Tibial artery (tissue), 4 donors: ENCODE measurements at regions not wholly inside any gene's neighbourhood (a gene's known extent, or its start where the extent isn't known, plus 50 kb on each side); places are given as distances from the start of the nearest gene placed in this dataset.

ENCODE experiments used
- DNase-seq, 2 donors: peaks; one replicate each; pipeline ENCODE4 v3.0.0-alpha.2; 2019
- H3K27ac ChIP-seq, 2 donors: fragments of 200-600 bp; sonication (generic) in 1 of 2; 1 replicate in 1 of 2; 2 replicates in 1 of 2; pipeline ENCODE4 v1.5.1; 2018 to 2019; ENCODE audit warnings: mild to moderate bottlenecking in 1 of 2
- H3K27me3 ChIP-seq, 2 donors: fragments of 200-600 bp; sonication (generic) in 1 of 2; one replicate each; pipeline versions ENCODE4 v1.5.1 to v1.6.0; 2016 to 2019
- H3K36me3 ChIP-seq, 3 donors: fragments of 200-600 bp; sonication (generic) in 2 of 3; one replicate each; pipeline ENCODE4 v1.5.1; 2016 to 2019; ENCODE audit warnings: mild to moderate bottlenecking in 2 of 3
- H3K4me1 ChIP-seq, 4 donors: fragments of 200-600 bp; sonication (generic) in 2 of 4; 1 replicate in 3 of 4; 2 replicates in 1 of 4; pipeline ENCODE4 v1.5.1; 2016 to 2019
- H3K4me3 ChIP-seq, 2 donors: fragments of 200-600 bp; sonication (generic) in 1 of 2; 1 replicate in 1 of 2; 2 replicates in 1 of 2; pipeline ENCODE4 v1.5.1; 2018 to 2019; ENCODE audit warnings: mild to moderate bottlenecking in 2 of 2
- H3K9me3 ChIP-seq, 3 donors: fragments of 200-600 bp; sonication (generic) in 1 of 3; one replicate each; pipeline ENCODE4 v1.5.1; 2016 to 2019
- intact Hi-C: fragments of 100-400 bp; cut with DNase I; formaldehyde crosslinking; loops from one replicate; pipeline ENCODE4 v1.15.0; 2023; ENCODE audit warnings: low total_unique reads
- TF ChIP-seq, protein P1 (sequence below), 2 experiments: fragments of 200-600 bp in 1 of 2; fragments of 450-650 bp in 1 of 2; IDR thresholded peaks; one replicate each; pipeline ENCODE4 v1.5.1; 2017 to 2019; ENCODE audit warnings: antibody characterized with exemption in 2 of 2, mild to moderate bottlenecking in 1 of 2, moderate library complexity in 1 of 2

- TF ChIP-seq, protein P1, sequence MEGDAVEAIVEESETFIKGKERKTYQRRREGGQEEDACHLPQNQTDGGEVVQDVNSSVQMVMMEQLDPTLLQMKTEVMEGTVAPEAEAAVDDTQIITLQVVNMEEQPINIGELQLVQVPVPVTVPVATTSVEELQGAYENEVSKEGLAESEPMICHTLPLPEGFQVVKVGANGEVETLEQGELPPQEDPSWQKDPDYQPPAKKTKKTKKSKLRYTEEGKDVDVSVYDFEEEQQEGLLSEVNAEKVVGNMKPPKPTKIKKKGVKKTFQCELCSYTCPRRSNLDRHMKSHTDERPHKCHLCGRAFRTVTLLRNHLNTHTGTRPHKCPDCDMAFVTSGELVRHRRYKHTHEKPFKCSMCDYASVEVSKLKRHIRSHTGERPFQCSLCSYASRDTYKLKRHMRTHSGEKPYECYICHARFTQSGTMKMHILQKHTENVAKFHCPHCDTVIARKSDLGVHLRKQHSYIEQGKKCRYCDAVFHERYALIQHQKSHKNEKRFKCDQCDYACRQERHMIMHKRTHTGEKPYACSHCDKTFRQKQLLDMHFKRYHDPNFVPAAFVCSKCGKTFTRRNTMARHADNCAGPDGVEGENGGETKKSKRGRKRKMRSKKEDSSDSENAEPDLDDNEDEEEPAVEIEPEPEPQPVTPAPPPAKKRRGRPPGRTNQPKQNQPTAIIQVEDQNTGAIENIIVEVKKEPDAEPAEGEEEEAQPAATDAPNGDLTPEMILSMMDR (IDR thresholded peaks at IDR 0.05): no peak
- H3K4me3 ChIP-seq: no peak overlapping the region
- H3K9me3 ChIP-seq: no peaks in the 10 kb centered on the region
- no peak for DNase-seq
- intact Hi-C loops: no loop called here
- no peaks in the 10 kb centered on the region for H3K36me3 ChIP-seq
- no peaks in the 10 kb centered on the region for H3K4me1 ChIP-seq
- no peak overlapping the region for H3K27ac ChIP-seq
- H3K27me3 ChIP-seq: no peaks in the 10 kb centered on the region
These were observed 171.9 kb upstream of the RHOBTB1 start for GRCh38 chr10:61115897-61116296.

- Histone ChIP-seq H3K27me3 (no peaks in the 10 kb centered on the region), H3K4me1 (no peaks in the 10 kb centered on the region), H3K27ac (no peak overlapping the region), H3K36me3 (no peaks in the 10 kb centered on the region), H3K4me3 (no peak overlapping the region), H3K9me3 (no peaks in the 10 kb centered on the region)
- intact Hi-C loops: no loop called here
- no peak for DNase-seq
- TF ChIP-seq, protein P1 (IDR thresholded peaks at IDR 0.05): no peak
These were observed 168.8 kb upstream of the RHOBTB1 start for GRCh38 chr10:61112771-61113170.

DNA sequence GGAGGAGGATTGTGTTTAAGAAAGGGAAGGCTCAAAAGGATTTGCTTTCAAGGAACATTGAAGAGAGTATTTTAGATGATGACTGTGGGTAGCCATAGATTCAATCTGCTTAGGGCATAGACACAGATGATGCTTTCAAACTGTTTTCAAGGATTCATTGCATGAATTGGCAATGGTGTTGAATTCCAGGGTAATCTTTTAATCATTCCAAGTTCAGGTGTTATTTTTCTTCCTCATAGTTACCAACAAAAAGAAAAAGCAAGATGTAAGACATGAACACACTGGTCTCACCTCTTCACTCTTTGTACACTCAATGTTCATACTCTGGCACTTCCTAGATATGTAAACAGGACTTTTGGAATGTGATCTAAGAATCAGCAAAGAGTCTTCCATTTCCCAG, 167.0 kb upstream of the RHOBTB1 start:
- H3K27ac ChIP-seq: no peak overlapping the region
- no peaks in the 10 kb centered on the region for H3K36me3 ChIP-seq
- no peak for DNase-seq
- no peaks in the 10 kb centered on the region for H3K27me3 ChIP-seq
- no peaks in the 10 kb centered on the region for H3K9me3 ChIP-seq
- TF ChIP-seq, protein P1 (IDR thresholded peaks at IDR 0.05): no peak
- H3K4me3 ChIP-seq: no peak overlapping the region
- H3K4me1 ChIP-seq: no peaks in the 10 kb centered on the region
- intact Hi-C loops: no loop called here

- DNase-seq: no peak
- Histone ChIP-seq H3K36me3 (no peaks in the 10 kb centered on the region), H3K4me1 (no peaks in the 10 kb centered on the region), H3K9me3 (no peaks in the 10 kb centered on the region), H3K27ac (no peak overlapping the region), H3K4me3 (no peak overlapping the region), H3K27me3 (no peaks in the 10 kb centered on the region)
- intact Hi-C loops: no loop called here
- TF ChIP-seq, protein P1 (IDR thresholded peaks at IDR 0.05): no peak
These were observed 166.3 kb upstream of the RHOBTB1 start for GRCh38 chr10:61110188-61110844.

- Histone ChIP-seq H3K27ac (no peak overlapping the region), H3K27me3 (no peaks in the 10 kb centered on the region), H3K4me3 (no peak overlapping the region), H3K9me3 (no peaks in the 10 kb centered on the region), H3K36me3 (no peaks in the 10 kb centered on the region), H3K4me1 (no peaks in the 10 kb centered on the region)
- TF ChIP-seq, protein P1 (IDR thresholded peaks at IDR 0.05): no peak
- intact Hi-C loops: no loop called here
- no peak for DNase-seq
These were observed 164.9 kb upstream of the RHOBTB1 start for GRCh38 chr10:61108915-61109314.

DNA sequence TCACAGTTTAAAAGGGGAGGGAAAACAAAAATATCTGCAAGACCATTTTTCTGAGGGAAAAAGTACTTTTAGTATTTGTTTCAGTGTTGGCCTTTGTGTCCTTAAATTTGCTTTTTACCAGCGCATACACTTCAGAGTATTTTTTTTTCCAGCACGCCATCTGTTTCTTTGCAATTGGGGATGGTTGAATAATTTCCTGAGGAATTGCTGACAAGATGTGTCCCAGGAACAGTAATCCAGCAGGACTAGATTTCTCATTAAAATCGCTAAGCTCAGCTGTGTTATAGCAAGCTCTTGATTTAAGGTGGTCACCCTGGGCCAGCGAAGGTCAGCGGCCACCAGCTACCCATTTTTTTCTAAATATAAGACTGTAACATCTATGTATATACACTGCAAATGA, 156.9 kb upstream of the RHOBTB1 start:
- no peaks in the 10 kb centered on the region for H3K27me3 ChIP-seq
- intact Hi-C loops: no loop called here
- H3K4me1 ChIP-seq: no peaks in the 10 kb centered on the region
- no peak overlapping the region for H3K27ac ChIP-seq
- H3K9me3 ChIP-seq: no peaks in the 10 kb centered on the region
- TF ChIP-seq, protein P1 (IDR thresholded peaks at IDR 0.05): no peak
- DNase-seq: no peak
- no peak overlapping the region for H3K4me3 ChIP-seq
- no peaks in the 10 kb centered on the region for H3K36me3 ChIP-seq
